ENCODE measurements at regions not wholly inside any gene's neighbourhood (a gene's known extent, or its start where the extent isn't known, plus 50 kb on each side); places are given as distances from the start of the nearest gene placed in this dataset.
A peak's percentile ranks its signal among the peaks of the same experiment; 100 is the strongest.

DNA sequence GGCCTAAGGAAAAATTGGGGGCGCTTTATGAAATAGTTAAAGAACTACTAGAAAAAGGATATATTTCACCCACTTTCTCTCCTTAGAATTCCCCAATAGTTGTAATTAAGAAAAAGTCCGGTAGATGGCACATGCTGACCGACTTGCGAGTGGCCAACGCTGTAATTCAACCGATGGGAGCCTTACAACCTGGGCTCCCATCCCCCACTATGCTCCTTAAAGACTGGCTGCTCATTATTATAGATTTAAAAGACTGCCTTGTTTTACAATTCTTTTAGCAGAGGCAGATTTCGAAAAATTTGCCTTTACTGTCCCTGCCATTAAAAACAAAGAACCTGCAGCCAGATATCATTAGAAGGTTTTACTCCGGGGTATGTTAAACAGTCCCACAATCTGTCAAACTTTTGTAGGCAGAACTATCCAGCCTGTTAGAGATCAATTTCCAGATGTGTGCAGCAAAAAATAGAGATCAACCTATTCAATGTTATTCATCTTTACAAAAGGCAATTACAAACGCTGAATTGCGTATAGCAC lies 58.5 kb upstream of the PRSS16 start:
- TF ChIP-seq, protein P1, sequence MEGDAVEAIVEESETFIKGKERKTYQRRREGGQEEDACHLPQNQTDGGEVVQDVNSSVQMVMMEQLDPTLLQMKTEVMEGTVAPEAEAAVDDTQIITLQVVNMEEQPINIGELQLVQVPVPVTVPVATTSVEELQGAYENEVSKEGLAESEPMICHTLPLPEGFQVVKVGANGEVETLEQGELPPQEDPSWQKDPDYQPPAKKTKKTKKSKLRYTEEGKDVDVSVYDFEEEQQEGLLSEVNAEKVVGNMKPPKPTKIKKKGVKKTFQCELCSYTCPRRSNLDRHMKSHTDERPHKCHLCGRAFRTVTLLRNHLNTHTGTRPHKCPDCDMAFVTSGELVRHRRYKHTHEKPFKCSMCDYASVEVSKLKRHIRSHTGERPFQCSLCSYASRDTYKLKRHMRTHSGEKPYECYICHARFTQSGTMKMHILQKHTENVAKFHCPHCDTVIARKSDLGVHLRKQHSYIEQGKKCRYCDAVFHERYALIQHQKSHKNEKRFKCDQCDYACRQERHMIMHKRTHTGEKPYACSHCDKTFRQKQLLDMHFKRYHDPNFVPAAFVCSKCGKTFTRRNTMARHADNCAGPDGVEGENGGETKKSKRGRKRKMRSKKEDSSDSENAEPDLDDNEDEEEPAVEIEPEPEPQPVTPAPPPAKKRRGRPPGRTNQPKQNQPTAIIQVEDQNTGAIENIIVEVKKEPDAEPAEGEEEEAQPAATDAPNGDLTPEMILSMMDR (IDR thresholded peaks at IDR 0.05) = peak; percentile 55 to 87 (median 81)
- TF ChIP-seq POLR2A (IDR thresholded peaks at IDR 0.05) = no peak

Data from body of pancreas (tissue), 4 donors.